Gastroesophageal sphincter (tissue), 4 donors: ENCODE measurements at regions not wholly inside any gene's neighbourhood (a gene's known extent, or its start where the extent isn't known, plus 50 kb on each side); places are given as distances from the start of the nearest gene placed in this dataset.

ENCODE experiments used
- ATAC-seq: fragments of 150-250 bp; one replicate; pipeline ENCODE4 v1.9.1; 2016; ENCODE audit warnings: mild to moderate bottlenecking, moderate library complexity
- H3K27ac ChIP-seq, 4 donors: fragments of 200-600 bp; sonication (generic) in 3 of 4; 1 replicate in 3 of 4; 2 replicates in 1 of 4; pipeline ENCODE4 v1.5.1; 2016 to 2019
- H3K27me3 ChIP-seq: fragments of 200-600 bp; sonication (generic); one replicate; pipeline ENCODE4 v1.5.1; 2019
- H3K36me3 ChIP-seq, 2 donors: fragments of 200-600 bp; sonication (generic); one replicate each; pipeline ENCODE4 v1.5.1; 2019; ENCODE audit warnings: control low read depth in 1 of 2
- H3K4me1 ChIP-seq, 3 donors: fragments of 200-600 bp; sonication (generic); 1 replicate in 2 of 3; 2 replicates in 1 of 3; pipeline ENCODE4 v1.5.1; 2016 to 2019; ENCODE audit warnings: control low read depth in 2 of 3
- H3K4me3 ChIP-seq, 2 donors: fragments of 200-600 bp; sonication (generic); one replicate each; pipeline ENCODE4 v1.5.1; 2019; ENCODE audit warnings: mild to moderate bottlenecking in 1 of 2, moderate library complexity in 1 of 2
- H3K9me3 ChIP-seq, 3 donors: fragments of 200-600 bp; sonication (generic); one replicate each; pipeline ENCODE4 v1.5.1; 2017 to 2019; ENCODE audit warnings: control low read depth in 2 of 3
- CTCF ChIP-seq, 4 experiments: fragments of 200-600 bp in 2 of 4; fragments of 450-650 bp in 2 of 4; sonication (generic) in 1 of 4; IDR thresholded peaks; one replicate each; pipeline ENCODE4 v1.5.1; 2017 to 2019; ENCODE audit warnings: antibody characterized with exemption in 4 of 4, mild to moderate bottlenecking in 2 of 4, moderate library complexity in 2 of 4
- EP300 ChIP-seq: sonication (generic); formaldehyde crosslinking; IDR thresholded peaks from one replicate; pipeline ENCODE4 v1.6.1; 2017; ENCODE audit warnings: antibody characterized with exemption, mild to moderate bottlenecking
- POLR2A ChIP-seq, 2 donors: fragments of 450-650 bp; IDR thresholded peaks; one replicate each; pipeline ENCODE4 v1.6.1; 2017; ENCODE audit warnings: antibody characterized with exemption in 2 of 2, mild to moderate bottlenecking in 2 of 2, moderate library complexity in 1 of 2
- POLR2AphosphoS5 ChIP-seq: sonication (generic); formaldehyde crosslinking; IDR thresholded peaks from one replicate; pipeline ENCODE4 v1.6.1; 2017; ENCODE audit warnings: antibody characterized with exemption
- WGBS, 2 donors: methylation state at CpG; one replicate each; pipeline ENCODE4 v1.1.5; 2018; ENCODE audit warnings: low coverage in 1 of 2; 5-methylcytosine and 5-hydroxymethylcytosine counted together

GRCh38 chr4:81905971-81906370 is 434.3 kb upstream of the RASGEF1B start:
- 68% methylated on average over 2 of the region's 2 CpGs for WGBS, 2 donors
- H3K36me3 ChIP-seq = no peaks in the 10 kb centered on the region
- H3K4me3 ChIP-seq = no peak overlapping the region
- no peaks in the 10 kb centered on the region for H3K9me3 ChIP-seq
- no peak overlapping the region for H3K27ac ChIP-seq
- no peaks in the 10 kb centered on the region for H3K4me1 ChIP-seq
- H3K27me3 ChIP-seq = no peaks in the 10 kb centered on the region
- TF ChIP-seq POLR2A (IDR thresholded peaks at IDR 0.05) (no peak), EP300 (no peak), CTCF (IDR thresholded peaks at IDR 0.05) (no peak), POLR2AphosphoS5 (no peak)
- no peak for ATAC-seq

DNA sequence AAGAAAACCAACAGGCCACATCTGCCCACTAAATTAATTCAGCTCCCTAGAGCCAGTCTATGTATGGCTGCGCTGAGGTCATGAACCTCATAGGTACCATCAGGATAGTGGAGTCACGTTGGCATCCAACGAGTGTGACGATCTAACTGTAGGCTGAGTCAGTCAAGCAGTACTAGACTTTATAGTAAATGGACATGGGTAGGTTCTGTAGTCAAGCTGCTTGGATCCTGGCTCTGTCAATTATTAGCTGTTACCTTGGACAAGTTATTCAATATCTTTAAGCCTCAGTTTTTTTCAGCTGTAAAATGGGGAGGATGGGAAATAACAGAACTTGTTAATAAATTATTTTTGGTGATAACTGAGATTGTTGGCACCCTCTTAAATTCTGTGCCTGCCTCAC is 432.4 kb upstream of the RASGEF1B start:
- ATAC-seq = no peak
- TF ChIP-seq EP300 (no peak), POLR2AphosphoS5 (no peak), POLR2A (IDR thresholded peaks at IDR 0.05) (no peak), CTCF (IDR thresholded peaks at IDR 0.05) (no peak)
- no peak overlapping the region for H3K27ac ChIP-seq
- no peak overlapping the region for H3K4me3 ChIP-seq
- no peaks in the 10 kb centered on the region for H3K9me3 ChIP-seq
- H3K27me3 ChIP-seq = no peaks in the 10 kb centered on the region
- H3K36me3 ChIP-seq = no peaks in the 10 kb centered on the region
- no peaks in the 10 kb centered on the region for H3K4me1 ChIP-seq
- WGBS, 2 donors = 94 to 100% methylated on average over 4 of the region's 4 CpGs

GRCh38 chr4:81903212-81903611 is 431.5 kb upstream of the RASGEF1B start:
- Histone ChIP-seq H3K4me3 (no peak overlapping the region), H3K36me3 (no peaks in the 10 kb centered on the region), H3K4me1 (no peaks in the 10 kb centered on the region), H3K9me3 (no peaks in the 10 kb centered on the region), H3K27ac (no peak overlapping the region), H3K27me3 (no peaks in the 10 kb centered on the region)
- no peak for TF ChIP-seq POLR2A (IDR thresholded peaks at IDR 0.05)
- no peak for TF ChIP-seq CTCF (IDR thresholded peaks at IDR 0.05)
- no peak for TF ChIP-seq EP300
- TF ChIP-seq POLR2AphosphoS5 = no peak
- ATAC-seq = no peak
- 47 to 80% methylated on average over 1 to 2 of the region's 2 CpGs for WGBS, 2 donors

GRCh38 chr4:81898862-81899504 is 427.3 kb upstream of the RASGEF1B start:
- ATAC-seq = no peak
- Histone ChIP-seq H3K36me3 (no peaks in the 10 kb centered on the region), H3K27ac (no peak overlapping the region), H3K4me3 (no peak overlapping the region), H3K27me3 (no peaks in the 10 kb centered on the region), H3K9me3 (no peaks in the 10 kb centered on the region), H3K4me1 (no peaks in the 10 kb centered on the region)
- TF ChIP-seq POLR2A (IDR thresholded peaks at IDR 0.05) (no peak), POLR2AphosphoS5 (no peak), EP300 (no peak), CTCF (IDR thresholded peaks at IDR 0.05) (no peak)
- 67 to 91% methylated on average over 3 to 4 of the region's 4 CpGs for WGBS, 2 donors

DNA sequence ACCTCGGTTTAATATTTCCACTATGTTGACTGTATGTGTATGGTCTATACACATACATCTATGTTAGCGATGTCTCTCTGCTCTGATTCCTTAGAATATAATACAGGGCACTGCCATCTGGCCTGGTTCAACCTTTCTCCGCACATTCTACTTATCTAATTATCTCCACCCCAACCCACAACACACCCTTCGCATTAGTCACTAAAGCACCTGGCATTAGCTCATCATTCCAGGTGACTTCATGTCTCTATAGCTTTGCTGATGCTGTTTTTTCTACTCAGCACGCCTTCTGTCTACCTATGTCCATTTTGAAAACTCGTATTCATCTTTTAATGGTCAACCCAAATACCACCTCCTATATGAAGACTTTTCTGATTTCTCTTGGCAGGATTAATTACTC is 425.2 kb upstream of the RASGEF1B start:
- Histone ChIP-seq H3K4me3 (no peak overlapping the region), H3K27me3 (no peaks in the 10 kb centered on the region), H3K36me3 (no peaks in the 10 kb centered on the region), H3K9me3 (no peaks in the 10 kb centered on the region), H3K4me1 (no peaks in the 10 kb centered on the region), H3K27ac (no peak overlapping the region)
- WGBS, 2 donors = 91 to 94% methylated on average over 6 of the region's 6 CpGs
- TF ChIP-seq CTCF (IDR thresholded peaks at IDR 0.05) (no peak), EP300 (no peak), POLR2A (IDR thresholded peaks at IDR 0.05) (no peak), POLR2AphosphoS5 (no peak)
- no peak for ATAC-seq
